ENCODE measurements at regions not wholly inside any gene's neighbourhood (a gene's known extent, or its start where the extent isn't known, plus 50 kb on each side); places are given as distances from the start of the nearest gene placed in this dataset.

- ChIA-PET CTCF (no interaction called here), POLR2A (no interaction called here)
- no peak overlapping the region for H3K27ac Mint-ChIP-seq
- H3K9me3 Mint-ChIP-seq, result no peaks in the 10 kb centered on the region
- no peaks in the 10 kb centered on the region for H3K4me1 Mint-ChIP-seq (ENCODE audit: low read depth)
- H3K27me3 Mint-ChIP-seq, result peaks cover 12% of the 10 kb centered on the region
- H3K36me3 Mint-ChIP-seq, result no peaks in the 10 kb centered on the region
- intact Hi-C loops (cut with micrococcal nuclease), result no loop called here
- no peak for DNase-seq
- H3K4me3 Mint-ChIP-seq, result no peak overlapping the region
Measured at GRCh38 chr2:45291296-45291701, 282.0 kb upstream of the SIX2 start.

- ChIA-PET CTCF (no interaction called here), POLR2A (interaction anchor here (0.5 kb wide), 1 partner anchor 124 kb away, joined by 4 read pairs; no protein-coding TSS in a partner anchor)
- no peak overlapping the region for H3K4me3 Mint-ChIP-seq
- no peak for DNase-seq
- H3K4me1 Mint-ChIP-seq (ENCODE audit: low read depth), result no peaks in the 10 kb centered on the region
- no peaks in the 10 kb centered on the region for H3K36me3 Mint-ChIP-seq
- no peak overlapping the region for H3K27ac Mint-ChIP-seq
- intact Hi-C loops (cut with micrococcal nuclease), result no loop called here
- peaks cover 13% of the 10 kb centered on the region for H3K27me3 Mint-ChIP-seq
- H3K9me3 Mint-ChIP-seq, result no peaks in the 10 kb centered on the region
Measured at GRCh38 chr2:45289997-45290709, 280.9 kb upstream of the SIX2 start.

GRCh38 chr2:45288532-45289417 lies 279.5 kb upstream of the SIX2 start:
- Mint-ChIP-seq H3K27ac (no peak overlapping the region), H3K4me1 (ENCODE audit: low read depth) (no peaks in the 10 kb centered on the region), H3K36me3 (no peaks in the 10 kb centered on the region), H3K4me3 (no peak overlapping the region), H3K9me3 (no peaks in the 10 kb centered on the region), H3K27me3 (peaks cover 8% of the 10 kb centered on the region)
- DNase-seq, result no peak
- intact Hi-C loops (cut with micrococcal nuclease), result no loop called here
- CTCF ChIA-PET, result no interaction called here
- POLR2A ChIA-PET, result no interaction called here

- Mint-ChIP-seq H3K36me3 (no peaks in the 10 kb centered on the region), H3K27me3 (peaks cover 10% of the 10 kb centered on the region), H3K4me3 (no peak overlapping the region), H3K9me3 (no peaks in the 10 kb centered on the region), H3K27ac (no peak overlapping the region), H3K4me1 (ENCODE audit: low read depth) (no peaks in the 10 kb centered on the region)
- no peak for DNase-seq
- CTCF ChIA-PET, result interaction anchor here (0.7 kb wide), 1 partner anchor 236 kb away, joined by 3 read pairs; no protein-coding TSS in a partner anchor
- intact Hi-C loops (cut with micrococcal nuclease), result no loop called here
- POLR2A ChIA-PET, result no interaction called here
Measured at GRCh38 chr2:45287045-45287444, 277.8 kb upstream of the SIX2 start.

GRCh38 chr2:45285771-45286390 lies 276.6 kb upstream of the SIX2 start:
- Mint-ChIP-seq H3K27ac (no peak overlapping the region), H3K36me3 (no peaks in the 10 kb centered on the region), H3K27me3 (peaks cover 10% of the 10 kb centered on the region), H3K9me3 (no peaks in the 10 kb centered on the region), H3K4me1 (ENCODE audit: low read depth) (no peaks in the 10 kb centered on the region), H3K4me3 (no peak overlapping the region)
- POLR2A ChIA-PET, result no interaction called here
- intact Hi-C loops (cut with micrococcal nuclease), result no loop called here
- CTCF ChIA-PET, result no interaction called here
- DNase-seq, result no peak

GRCh38 chr2:45285311-45285710 lies 276.1 kb upstream of the SIX2 start:
- ChIA-PET POLR2A (no interaction called here), CTCF (no interaction called here)
- peaks cover 10% of the 10 kb centered on the region for H3K27me3 Mint-ChIP-seq
- H3K36me3 Mint-ChIP-seq, result no peaks in the 10 kb centered on the region
- no peak overlapping the region for H3K4me3 Mint-ChIP-seq
- DNase-seq, result no peak
- H3K4me1 Mint-ChIP-seq (ENCODE audit: low read depth), result no peaks in the 10 kb centered on the region
- no peaks in the 10 kb centered on the region for H3K9me3 Mint-ChIP-seq
- intact Hi-C loops (cut with micrococcal nuclease), result no loop called here
- no peak overlapping the region for H3K27ac Mint-ChIP-seq

- Mint-ChIP-seq H3K9me3 (no peaks in the 10 kb centered on the region), H3K36me3 (no peaks in the 10 kb centered on the region), H3K27ac (no peak overlapping the region), H3K27me3 (peaks cover 10% of the 10 kb centered on the region), H3K4me3 (no peak overlapping the region), H3K4me1 (ENCODE audit: low read depth) (no peaks in the 10 kb centered on the region)
- DNase-seq, result no peak
- ChIA-PET CTCF (no interaction called here), POLR2A (no interaction called here)
- intact Hi-C loops (cut with micrococcal nuclease), result no loop called here
Measured at GRCh38 chr2:45284621-45284995, 275.4 kb upstream of the SIX2 start.

GRCh38 chr2:45283764-45284620 lies 274.7 kb upstream of the SIX2 start:
- Mint-ChIP-seq H3K36me3 (no peaks in the 10 kb centered on the region), H3K4me3 (no peak overlapping the region), H3K4me1 (ENCODE audit: low read depth) (no peaks in the 10 kb centered on the region), H3K9me3 (no peaks in the 10 kb centered on the region), H3K27ac (no peak overlapping the region), H3K27me3 (peaks cover 7% of the 10 kb centered on the region)
- POLR2A ChIA-PET, result no interaction called here
- CTCF ChIA-PET, result no interaction called here
- intact Hi-C loops (cut with micrococcal nuclease), result no loop called here
- DNase-seq, result no peak

GRCh38 chr2:45282646-45283045 lies 273.4 kb upstream of the SIX2 start:
- no peaks in the 10 kb centered on the region for H3K9me3 Mint-ChIP-seq
- H3K27ac Mint-ChIP-seq, result no peak overlapping the region
- intact Hi-C loops (cut with micrococcal nuclease), result no loop called here
- H3K4me1 Mint-ChIP-seq (ENCODE audit: low read depth), result no peaks in the 10 kb centered on the region
- peaks cover 5% of the 10 kb centered on the region for H3K27me3 Mint-ChIP-seq
- ChIA-PET CTCF (no interaction called here), POLR2A (no interaction called here)
- H3K4me3 Mint-ChIP-seq, result no peak overlapping the region
- no peaks in the 10 kb centered on the region for H3K36me3 Mint-ChIP-seq
- DNase-seq, result no peak

GRCh38 chr2:45281311-45281710 lies 272.1 kb upstream of the SIX2 start:
- POLR2A ChIA-PET, result no interaction called here
- no peak for DNase-seq
- Mint-ChIP-seq H3K27ac (no peak overlapping the region), H3K4me3 (no peak overlapping the region), H3K36me3 (no peaks in the 10 kb centered on the region), H3K9me3 (no peaks in the 10 kb centered on the region), H3K27me3 (peaks cover 5% of the 10 kb centered on the region), H3K4me1 (ENCODE audit: low read depth) (no peaks in the 10 kb centered on the region)
- CTCF ChIA-PET, result no interaction called here
- intact Hi-C loops (cut with micrococcal nuclease), result no loop called here

GRCh38 chr2:45280794-45281193 lies 271.5 kb upstream of the SIX2 start:
- CTCF ChIA-PET, result interaction anchor here (0.8 kb wide), 1 partner anchor 206 kb away, joined by 3 read pairs; no protein-coding TSS in a partner anchor
- intact Hi-C loops (cut with micrococcal nuclease), result no loop called here
- Mint-ChIP-seq H3K36me3 (no peaks in the 10 kb centered on the region), H3K9me3 (no peaks in the 10 kb centered on the region), H3K4me3 (no peak overlapping the region), H3K27ac (no peak overlapping the region), H3K4me1 (ENCODE audit: low read depth) (no peaks in the 10 kb centered on the region), H3K27me3 (peaks cover 1% of the 10 kb centered on the region)
- no peak for DNase-seq
- POLR2A ChIA-PET, result no interaction called here

- Mint-ChIP-seq H3K36me3 (no peaks in the 10 kb centered on the region), H3K27ac (no peak overlapping the region), H3K4me3 (no peak overlapping the region), H3K4me1 (ENCODE audit: low read depth) (no peaks in the 10 kb centered on the region), H3K9me3 (no peaks in the 10 kb centered on the region), H3K27me3 (peaks cover 1% of the 10 kb centered on the region)
- POLR2A ChIA-PET, result no interaction called here
- CTCF ChIA-PET, result interaction anchor here (1.7 kb wide), 1 partner anchor 297 kb away, joined by 4 read pairs; no protein-coding TSS in a partner anchor
- no peak for DNase-seq
- intact Hi-C loops (cut with micrococcal nuclease), result no loop called here
Measured at GRCh38 chr2:45279356-45279755, 270.1 kb upstream of the SIX2 start.

Measured in activated CD4-positive, alpha-beta memory T cell treated with anti-CD3 and anti-CD28 coated beads for 36 hours (primary cell).